GM12875 (cell line): ENCODE measurements at regions not wholly inside any gene's neighbourhood (a gene's known extent, or its start where the extent isn't known, plus 50 kb on each side); places are given as distances from the start of the nearest gene placed in this dataset.

Experiments
- H3K4me3 ChIP-seq: one replicate; pipeline ENCODE4 v1.5.1; 2011; ENCODE audit warnings: low read depth, low read length, control low read depth
- TF ChIP-seq, protein P1 (sequence below): IDR thresholded peaks from 2 replicates; pipeline ENCODE4 v1.5.1; 2011; ENCODE audit warnings: low read depth, mild to moderate bottlenecking, control low read depth, inconsistent platforms, low read length, moderate library complexity, borderline replicate concordance; ENCODE audit not compliant: insufficient read depth

DNA sequence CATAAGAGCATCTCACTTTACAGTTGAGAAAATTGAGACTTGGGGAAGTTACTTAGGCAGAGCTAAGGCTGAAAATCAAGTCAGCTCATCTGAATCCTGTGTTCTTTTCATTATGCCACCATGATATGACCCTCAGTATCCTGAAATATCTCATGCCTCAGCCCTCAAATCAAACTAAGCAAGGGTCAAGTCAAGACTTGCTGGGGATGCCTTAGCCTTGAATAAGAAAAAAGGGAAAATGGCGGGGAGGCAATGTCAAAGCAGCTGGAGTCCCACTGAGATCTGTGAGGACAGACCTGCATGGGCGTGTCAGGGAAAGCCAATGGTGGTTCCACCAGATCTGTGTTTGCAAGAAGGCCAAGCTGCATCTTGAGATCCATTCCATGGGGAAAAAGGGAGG is 91.0 kb upstream of the CACUL1 start:
- TF ChIP-seq, protein P1, sequence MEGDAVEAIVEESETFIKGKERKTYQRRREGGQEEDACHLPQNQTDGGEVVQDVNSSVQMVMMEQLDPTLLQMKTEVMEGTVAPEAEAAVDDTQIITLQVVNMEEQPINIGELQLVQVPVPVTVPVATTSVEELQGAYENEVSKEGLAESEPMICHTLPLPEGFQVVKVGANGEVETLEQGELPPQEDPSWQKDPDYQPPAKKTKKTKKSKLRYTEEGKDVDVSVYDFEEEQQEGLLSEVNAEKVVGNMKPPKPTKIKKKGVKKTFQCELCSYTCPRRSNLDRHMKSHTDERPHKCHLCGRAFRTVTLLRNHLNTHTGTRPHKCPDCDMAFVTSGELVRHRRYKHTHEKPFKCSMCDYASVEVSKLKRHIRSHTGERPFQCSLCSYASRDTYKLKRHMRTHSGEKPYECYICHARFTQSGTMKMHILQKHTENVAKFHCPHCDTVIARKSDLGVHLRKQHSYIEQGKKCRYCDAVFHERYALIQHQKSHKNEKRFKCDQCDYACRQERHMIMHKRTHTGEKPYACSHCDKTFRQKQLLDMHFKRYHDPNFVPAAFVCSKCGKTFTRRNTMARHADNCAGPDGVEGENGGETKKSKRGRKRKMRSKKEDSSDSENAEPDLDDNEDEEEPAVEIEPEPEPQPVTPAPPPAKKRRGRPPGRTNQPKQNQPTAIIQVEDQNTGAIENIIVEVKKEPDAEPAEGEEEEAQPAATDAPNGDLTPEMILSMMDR = no peak
- no peak overlapping the region for H3K4me3 ChIP-seq

DNA sequence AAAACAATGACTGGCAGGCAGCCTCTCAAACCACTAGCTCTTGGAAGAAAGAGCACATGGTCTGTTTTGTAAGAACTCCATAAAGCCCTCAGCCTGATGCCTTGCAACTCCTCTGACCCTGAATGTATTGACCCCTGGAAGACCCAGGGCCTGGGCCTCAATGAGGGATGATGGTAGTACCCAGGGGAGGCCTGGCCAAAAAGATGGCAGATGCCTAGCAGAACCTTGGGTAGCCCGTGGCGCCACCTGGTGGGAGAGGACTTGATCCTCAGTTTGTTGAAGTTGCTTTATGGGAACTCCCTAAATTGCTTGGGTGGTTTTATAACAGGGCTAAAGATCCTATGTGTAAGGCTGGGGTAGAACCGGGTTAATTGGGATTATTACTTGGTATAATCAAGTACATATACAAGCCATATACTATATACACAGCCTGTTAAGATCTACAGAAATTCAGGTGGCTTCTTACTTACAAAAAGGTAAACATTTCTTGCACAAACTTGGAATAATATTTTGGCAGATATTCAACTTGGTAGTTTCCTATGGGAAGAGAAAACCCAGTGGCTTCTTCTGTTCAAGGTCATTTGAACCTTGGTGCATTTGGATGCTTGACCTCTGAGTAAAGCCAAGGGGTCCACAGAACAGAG is 95.8 kb upstream of the CACUL1 start:
- TF ChIP-seq, protein P1 = peak; percentile 70
- no peak overlapping the region for H3K4me3 ChIP-seq

DNA sequence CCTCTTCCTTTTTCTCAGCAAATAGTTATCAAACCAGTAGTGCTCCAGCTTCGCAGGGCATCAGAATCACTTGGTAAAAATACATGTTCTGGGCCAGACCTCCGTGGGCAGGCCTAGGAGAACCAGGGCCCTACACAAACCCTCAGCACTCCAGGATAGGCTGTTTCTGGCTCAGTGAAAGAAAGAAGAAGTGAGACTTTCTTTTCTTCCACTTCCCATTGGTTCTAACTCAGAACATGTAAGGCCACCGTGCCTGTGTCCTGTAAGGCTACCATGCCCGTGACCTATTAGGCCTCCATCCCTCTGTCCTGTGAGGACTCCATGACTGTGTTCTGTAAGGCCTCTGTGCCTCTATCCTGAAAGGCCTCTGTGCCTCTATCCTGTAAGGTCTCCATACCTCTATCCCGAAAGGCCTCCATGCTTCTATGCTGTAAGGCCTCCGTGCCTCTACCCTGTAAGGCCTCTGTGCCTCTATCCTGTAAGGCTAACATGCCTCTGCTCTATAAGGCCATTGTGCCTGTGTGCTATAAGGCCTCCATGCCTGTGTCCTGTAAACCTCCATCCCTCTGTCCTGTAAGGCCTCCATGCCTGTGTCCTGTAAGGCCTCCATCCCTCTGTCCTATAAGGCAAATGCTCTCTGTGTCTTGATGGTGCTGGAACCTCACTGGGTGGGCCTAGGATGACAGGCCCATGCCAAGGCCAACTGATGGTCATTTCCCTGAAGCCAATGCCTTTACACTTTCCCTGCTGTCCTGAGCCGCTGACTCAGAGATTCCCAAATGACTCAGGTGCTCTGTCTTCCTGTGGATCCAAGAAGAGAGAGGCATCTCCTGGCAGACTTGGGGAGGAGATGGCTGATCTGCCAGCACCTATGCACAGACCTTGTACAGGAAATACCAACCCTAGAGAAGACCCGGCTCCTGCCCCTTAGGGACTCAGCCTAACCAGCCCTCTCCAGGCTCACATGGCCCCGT is 96.6 kb upstream of the CACUL1 start:
- H3K4me3 ChIP-seq = no peak overlapping the region
- TF ChIP-seq, protein P1 = no peak

DNA sequence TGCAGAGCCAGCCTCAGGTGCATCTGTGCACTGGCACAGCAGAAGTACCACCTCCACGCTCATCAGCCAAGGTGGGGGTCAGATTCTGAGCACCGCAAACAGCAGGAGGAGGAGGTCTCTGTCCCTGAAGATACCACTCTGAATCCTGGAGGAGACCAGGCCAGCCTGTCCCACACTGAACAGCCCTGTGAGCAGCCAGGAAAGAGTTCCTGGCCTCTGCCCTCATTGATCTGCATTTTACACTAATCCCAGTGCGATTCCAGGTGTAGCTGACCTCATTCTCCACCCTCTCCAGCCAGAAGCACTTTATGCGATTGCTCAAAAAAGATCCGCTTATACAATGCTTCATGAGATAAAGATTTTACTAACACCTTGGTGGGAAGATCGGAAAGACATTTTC is 99.1 kb upstream of the CACUL1 start:
- no peak overlapping the region for H3K4me3 ChIP-seq
- TF ChIP-seq, protein P1 = no peak

DNA sequence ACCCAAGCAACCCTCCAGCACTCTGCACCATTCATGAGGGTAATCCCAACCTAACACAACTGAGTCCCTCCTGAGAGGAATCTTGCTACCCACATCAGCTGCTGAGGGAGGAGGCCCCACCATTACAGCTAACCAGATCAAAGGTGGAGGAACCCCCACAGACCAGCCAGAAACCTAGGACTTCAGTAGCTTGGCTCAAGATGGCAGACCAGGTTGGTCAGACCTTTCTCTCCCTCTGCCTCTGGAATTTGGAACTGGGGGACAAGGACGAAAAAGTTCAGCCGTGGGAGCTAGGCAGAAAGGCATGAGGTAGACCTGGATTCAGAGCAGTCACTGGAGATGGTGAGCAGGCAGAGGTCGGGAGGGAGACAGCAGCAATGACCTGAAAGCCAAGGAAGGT is 101.3 kb upstream of the CACUL1 start:
- no peak overlapping the region for H3K4me3 ChIP-seq
- TF ChIP-seq, protein P1 = no peak

DNA sequence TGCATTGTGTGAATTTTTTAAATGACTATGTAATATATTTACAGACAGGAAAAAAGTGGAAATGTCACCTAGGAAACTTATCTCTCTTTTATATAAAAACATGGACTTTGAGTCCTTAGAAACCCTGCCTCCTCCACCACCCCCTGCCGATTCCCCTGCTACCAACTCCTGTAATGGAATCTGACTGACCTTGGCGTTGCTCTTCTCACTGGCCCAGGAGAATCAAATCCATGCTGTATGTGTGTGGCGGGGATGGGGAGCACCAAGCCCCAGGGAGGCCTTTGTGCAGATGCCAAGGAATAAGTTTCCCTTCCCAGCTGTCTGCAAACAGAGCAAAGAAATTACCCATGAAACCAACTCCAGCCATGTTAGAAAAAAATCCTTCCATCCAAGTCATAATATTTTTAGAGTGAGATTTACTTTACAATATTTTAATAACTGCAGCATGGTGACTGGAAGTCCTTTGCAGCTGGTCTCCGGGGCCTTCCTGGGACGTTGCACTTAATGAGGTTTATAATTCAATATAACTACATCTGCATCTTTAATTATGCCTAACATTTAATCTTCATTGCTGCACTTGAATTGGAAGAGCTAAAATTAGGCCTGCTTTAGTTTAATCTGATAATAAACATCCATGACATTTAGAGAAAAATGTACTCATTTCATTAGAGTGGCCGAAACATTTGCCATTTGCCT is 111.4 kb upstream of the CACUL1 start:
- no peak overlapping the region for H3K4me3 ChIP-seq
- TF ChIP-seq, protein P1 = no peak
